ACHN (cell line): ENCODE measurements at regions not wholly inside any gene's neighbourhood (a gene's known extent, or its start where the extent isn't known, plus 50 kb on each side); places are given as distances from the start of the nearest gene placed in this dataset.
"Not testable (repeated sequence)": the region's sequence is repeated elsewhere in the genome, so short reads cannot be mapped to it uniquely, and the experiment has no call there.

ENCODE experiments used
- DNase-seq: peaks from one replicate; pipeline ENCODE4 v3.0.0-alpha.2; 2015
- in situ Hi-C: cut with HindIII; loops from 2 replicates; pipeline ENCODE4 v1.10.0; 2017; ENCODE audit warnings: low sequenced_read_pairs, low pct_ligation_motif_present, low pct_unique_long_range_greater_than_20kb

GRCh38 chr10:100656454-100656853 is 88.9 kb upstream of the PAX2 start:
- peak; percentile 51 for DNase-seq
- in situ Hi-C loops: no loop called here

GRCh38 chr10:100658269-100658668 is 87.1 kb upstream of the PAX2 start:
- in situ Hi-C loops: no loop called here
- DNase-seq: no peak

DNA sequence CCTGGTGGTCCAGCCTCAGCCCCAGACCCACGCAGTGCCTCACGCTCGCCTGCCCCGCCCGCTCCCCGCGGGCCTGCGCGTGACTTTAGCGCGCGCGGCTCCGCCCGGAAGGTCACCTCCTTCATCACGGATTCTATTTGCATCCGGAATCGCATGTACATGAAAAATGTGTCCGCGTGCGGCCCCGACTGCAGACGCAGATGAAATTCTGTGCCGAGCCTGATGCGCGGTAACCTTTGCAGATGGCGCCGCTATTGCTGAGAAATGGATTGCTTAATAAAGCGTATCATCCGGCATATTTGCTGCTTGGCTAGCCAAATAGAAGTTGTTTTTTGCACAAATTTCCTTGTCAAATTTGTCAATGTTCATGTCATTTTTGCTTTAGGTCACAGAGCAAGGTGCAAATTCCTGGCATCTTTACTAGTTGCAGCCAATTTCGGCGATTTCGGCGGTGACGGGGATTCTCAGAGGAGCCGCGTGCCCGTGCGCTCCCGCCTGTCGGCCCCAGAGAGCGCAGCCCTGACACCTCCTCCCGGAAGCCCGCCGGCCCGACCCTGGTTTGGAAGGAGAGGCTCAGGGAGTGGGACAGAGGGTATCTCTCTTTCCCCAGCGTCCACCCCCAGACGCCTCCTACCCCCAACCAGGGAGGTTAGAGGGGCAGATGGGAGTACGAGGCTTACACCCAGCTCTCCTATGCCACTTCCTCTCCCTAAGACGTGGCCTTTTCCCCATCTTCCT is 85.9 kb upstream of the PAX2 start:
- no peak for DNase-seq
- in situ Hi-C loops: no loop called here

DNA sequence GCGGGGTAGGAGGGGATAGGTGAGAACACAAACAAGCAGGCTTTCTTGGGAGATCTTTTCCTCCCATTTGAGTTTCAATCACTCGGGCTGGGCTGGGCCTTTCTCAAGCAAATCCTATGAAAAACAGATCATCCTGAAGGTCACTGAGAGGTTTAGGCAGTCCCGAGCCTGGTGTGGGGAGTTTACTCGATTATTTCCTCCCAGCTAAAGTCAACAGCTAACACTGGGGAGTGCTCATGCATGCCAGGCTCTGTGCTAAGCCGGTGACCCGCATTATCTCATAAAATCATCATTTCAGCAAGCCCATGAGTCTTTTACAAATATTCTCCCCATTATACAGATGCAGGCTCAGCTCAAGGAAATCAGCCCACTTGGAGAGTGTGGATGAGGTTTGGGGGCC is 85.0 kb upstream of the PAX2 start:
- DNase-seq: no peak
- in situ Hi-C loops: no loop called here

GRCh38 chr10:100660945-100661344 is 84.4 kb upstream of the PAX2 start:
- in situ Hi-C loops: no loop called here
- DNase-seq: no peak

DNA sequence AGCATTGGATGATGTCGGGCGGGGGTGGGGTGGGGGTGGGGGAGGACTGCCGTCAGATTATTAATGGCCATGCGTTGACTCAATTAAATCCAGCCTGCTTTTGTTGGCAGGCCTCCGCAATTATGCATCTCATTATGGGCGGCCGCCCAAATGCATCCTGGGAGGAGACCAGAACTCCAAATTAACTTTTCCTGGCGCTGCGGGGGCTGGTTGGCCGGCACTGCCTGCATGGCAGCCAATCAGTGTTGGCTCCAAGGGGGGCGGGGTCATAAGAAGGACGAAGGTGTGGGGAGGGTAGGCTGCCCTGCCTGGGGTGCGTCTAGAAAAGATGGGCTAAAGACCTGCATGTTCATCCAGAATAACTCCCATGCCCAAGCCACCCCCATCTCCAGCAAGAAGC is 83.9 kb upstream of the PAX2 start:
- DNase-seq: no peak

GRCh38 chr10:100662067-100662466 is 83.3 kb upstream of the PAX2 start:
- in situ Hi-C loops: no loop called here
- no peak for DNase-seq

More for the DNA sequence above, 83.9 kb upstream of the PAX2 start:
- in situ Hi-C loops: no loop called here

- DNase-seq: no peak
- in situ Hi-C loops: no loop called here
Observed at GRCh38 chr10:100664316-100665149, 80.8 kb upstream of the PAX2 start.

DNA sequence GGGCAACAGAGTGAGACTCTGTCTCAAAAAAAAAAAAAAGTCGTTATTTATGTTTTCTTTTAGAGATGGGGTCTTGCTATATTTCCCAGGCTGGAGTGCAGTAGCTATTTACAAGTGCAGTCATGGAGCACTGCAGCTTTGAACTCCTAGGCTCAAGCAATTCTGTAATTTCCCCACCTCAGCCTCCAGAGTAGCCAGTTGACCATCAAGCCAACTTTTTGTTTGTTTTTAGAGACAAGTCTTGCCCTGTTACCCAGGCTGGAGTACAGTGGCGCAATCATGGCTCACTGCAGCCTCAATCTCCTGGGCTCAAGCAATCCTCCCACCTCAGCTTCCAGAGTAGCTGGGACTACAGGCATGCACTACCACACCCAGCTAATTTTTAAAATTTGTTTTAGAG is 78.7 kb upstream of the PAX2 start:
- DNase-seq, in situ Hi-C loops: not testable (repeated sequence)

DNA sequence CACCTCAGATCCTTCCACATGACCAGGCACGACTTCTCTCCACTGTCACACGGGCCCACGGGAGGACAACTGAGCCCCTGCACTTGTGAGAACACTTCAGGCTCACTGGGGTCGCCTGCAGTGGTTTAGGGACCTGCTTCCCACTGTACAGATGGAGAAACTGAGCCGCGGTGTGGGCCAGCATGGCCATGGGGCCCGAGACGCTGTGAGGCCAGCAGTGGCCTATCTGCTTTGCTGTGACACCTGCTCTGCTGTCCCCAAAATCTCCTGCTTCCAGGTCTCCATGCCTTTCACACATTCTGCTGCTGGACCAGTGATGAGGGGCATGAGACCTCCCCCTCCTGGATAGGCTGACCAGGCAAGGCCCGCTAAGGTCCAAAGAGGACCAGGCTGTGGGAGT is 75.8 kb upstream of the PAX2 start:
- DNase-seq: no peak
- in situ Hi-C loops: no loop called here

GRCh38 chr10:100670368-100670767 is 75.0 kb upstream of the PAX2 start:
- in situ Hi-C loops: no loop called here
- DNase-seq: no peak

- in situ Hi-C loops: no loop called here
- DNase-seq: peak; percentile 35
Observed at GRCh38 chr10:100670828-100671479, 74.4 kb upstream of the PAX2 start.

DNA sequence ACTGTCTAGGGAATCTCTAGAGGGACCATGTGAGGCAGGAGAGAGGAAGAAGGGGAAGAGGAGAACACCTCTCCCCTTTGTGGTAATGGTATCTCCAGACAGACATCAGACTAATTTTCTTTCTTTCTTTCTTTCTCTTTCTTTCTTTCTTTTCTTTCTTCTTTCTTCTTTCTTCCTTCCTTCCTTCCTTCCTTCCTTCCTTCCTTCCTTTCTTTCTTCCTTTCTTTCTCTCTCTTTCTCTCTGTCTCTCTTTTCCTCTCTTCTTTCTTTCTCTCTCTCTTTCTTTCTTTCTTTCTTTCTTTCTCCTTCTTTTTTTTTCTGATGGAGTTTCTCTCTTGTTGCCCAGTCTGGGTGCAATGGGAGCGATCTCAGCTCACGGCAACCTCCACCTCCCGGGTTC is 73.2 kb upstream of the PAX2 start:
- in situ Hi-C loops: no loop called here
- DNase-seq: no peak

- in situ Hi-C loops: no loop called here
- DNase-seq: no peak
Observed at GRCh38 chr10:100677290-100677945, 68.0 kb upstream of the PAX2 start.

GRCh38 chr10:100679327-100679726 is 66.1 kb upstream of the PAX2 start:
- no peak for DNase-seq
- in situ Hi-C loops: no loop called here

- no peak for DNase-seq
- in situ Hi-C loops: no loop called here
Observed at GRCh38 chr10:100683004-100683403, 62.4 kb upstream of the PAX2 start.

GRCh38 chr10:100683545-100684300 is 61.7 kb upstream of the PAX2 start:
- no peak for DNase-seq
- in situ Hi-C loops: no loop called here

DNA sequence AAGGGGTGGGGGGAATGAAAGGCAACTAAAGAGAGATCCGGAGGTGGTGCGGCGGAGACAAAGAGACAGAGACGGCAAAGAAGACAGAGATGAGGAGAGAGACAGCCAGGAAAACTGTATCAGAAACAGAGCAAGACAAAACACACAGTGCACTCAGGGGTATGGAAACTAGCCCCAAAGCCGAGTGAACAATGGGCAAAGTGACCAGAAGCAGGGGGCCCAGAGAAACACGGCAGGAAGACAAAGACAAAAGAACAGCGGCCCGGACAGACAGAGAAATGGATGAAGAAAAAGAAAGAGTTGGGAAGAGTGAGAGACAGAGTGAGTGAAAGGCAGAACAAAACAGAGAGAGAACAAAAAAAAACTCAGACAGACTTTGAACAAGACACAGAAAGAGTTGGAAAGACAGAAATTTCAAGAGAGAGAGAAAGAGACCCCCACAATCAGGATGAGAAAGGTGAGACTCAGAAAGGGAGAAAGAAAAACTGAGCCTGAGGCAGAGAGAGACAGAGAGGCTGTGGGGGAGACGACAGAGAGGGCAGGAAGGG is 60.6 kb upstream of the PAX2 start:
- in situ Hi-C loops: no loop called here
- DNase-seq: no peak
